Memory B cell (primary cell): ENCODE measurements at regions not wholly inside any gene's neighbourhood (a gene's known extent, or its start where the extent isn't known, plus 50 kb on each side); places are given as distances from the start of the nearest gene placed in this dataset.

Source experiments
- ATAC-seq: fragments of 150-1000 bp; cut with Tn5 transposase; 2 replicates; pipeline ENCODE4 v1.10.0; 2021; ENCODE audit warnings: low read depth, mild to moderate bottlenecking, moderate library complexity
- DNase-seq, 2 donors: peaks; one replicate each; pipeline ENCODE4 v3.0.0; 2022; ENCODE audit warnings: low spot score in 2 of 2
- H3K27ac Mint-ChIP-seq: one replicate; pipeline ENCODE4 v1.8.0; 2022; ENCODE audit warnings: mild to moderate bottlenecking, moderate library complexity, mixed read lengths
- H3K27me3 Mint-ChIP-seq: one replicate; pipeline ENCODE4 v1.8.0; 2022; ENCODE audit warnings: mixed read lengths
- H3K36me3 Mint-ChIP-seq: one replicate; pipeline ENCODE4 v1.8.0; 2022; ENCODE audit warnings: mild to moderate bottlenecking, mixed read lengths
- H3K4me1 Mint-ChIP-seq: one replicate; pipeline ENCODE4 v1.8.0; 2022; ENCODE audit warnings: mixed read lengths
- H3K4me3 Mint-ChIP-seq: one replicate; pipeline ENCODE4 v1.8.0; 2022; ENCODE audit warnings: mild to moderate bottlenecking, moderate library complexity, mixed read lengths
- H3K9me3 Mint-ChIP-seq: one replicate; pipeline ENCODE4 v1.8.0; 2022; ENCODE audit warnings: mixed read lengths

GRCh38 chr14:96660667-96661066 lies 136.5 kb upstream of the VRK1 start:
- no peak overlapping the region for H3K4me3 Mint-ChIP-seq
- peaks cover 7% of the 10 kb centered on the region for H3K9me3 Mint-ChIP-seq
- ATAC-seq: no peak
- H3K4me1 Mint-ChIP-seq: no peaks in the 10 kb centered on the region
- DNase-seq: no peak
- peaks cover 20% of the 10 kb centered on the region for H3K27me3 Mint-ChIP-seq
- H3K27ac Mint-ChIP-seq: no peak overlapping the region
- H3K36me3 Mint-ChIP-seq: no peaks in the 10 kb centered on the region

GRCh38 chr14:96661244-96661969 lies 135.8 kb upstream of the VRK1 start:
- no peak for DNase-seq
- Mint-ChIP-seq H3K27me3 (peaks cover 21% of the 10 kb centered on the region), H3K9me3 (peaks cover 5% of the 10 kb centered on the region), H3K36me3 (no peaks in the 10 kb centered on the region), H3K4me1 (no peaks in the 10 kb centered on the region), H3K27ac (no peak overlapping the region), H3K4me3 (no peak overlapping the region)
- no peak for ATAC-seq

- H3K4me1 Mint-ChIP-seq: no peaks in the 10 kb centered on the region
- DNase-seq (no peak), ATAC-seq (no peak)
- no peak overlapping the region for H3K27ac Mint-ChIP-seq
- peaks cover 3% of the 10 kb centered on the region for H3K9me3 Mint-ChIP-seq
- peaks cover 22% of the 10 kb centered on the region for H3K27me3 Mint-ChIP-seq
- no peak overlapping the region for H3K4me3 Mint-ChIP-seq
- no peaks in the 10 kb centered on the region for H3K36me3 Mint-ChIP-seq
These were observed 134.8 kb upstream of the VRK1 start for GRCh38 chr14:96662116-96662970.

- DNase-seq: no peak
- H3K27me3 Mint-ChIP-seq: peaks cover 21% of the 10 kb centered on the region
- H3K4me3 Mint-ChIP-seq: no peak overlapping the region
- ATAC-seq: no peak
- H3K4me1 Mint-ChIP-seq: no peaks in the 10 kb centered on the region
- H3K27ac Mint-ChIP-seq: no peak overlapping the region
- H3K9me3 Mint-ChIP-seq: no peaks in the 10 kb centered on the region
- H3K36me3 Mint-ChIP-seq: no peaks in the 10 kb centered on the region
These were observed 134.1 kb upstream of the VRK1 start for GRCh38 chr14:96663076-96663475.

- Mint-ChIP-seq H3K27ac (no peak overlapping the region), H3K27me3 (peaks cover 25% of the 10 kb centered on the region), H3K4me3 (no peak overlapping the region)
These were observed 133.6 kb upstream of the VRK1 start for GRCh38 chr14:96663491-96664067.

GRCh38 chr14:96666088-96666487 lies 131.1 kb upstream of the VRK1 start:
- H3K4me3 Mint-ChIP-seq: no peak overlapping the region
- H3K9me3 Mint-ChIP-seq: no peaks in the 10 kb centered on the region
- no peak overlapping the region for H3K27ac Mint-ChIP-seq
- no peaks in the 10 kb centered on the region for H3K4me1 Mint-ChIP-seq
- peaks cover 16% of the 10 kb centered on the region for H3K27me3 Mint-ChIP-seq
- DNase-seq (no peak), ATAC-seq (no peak)
- H3K36me3 Mint-ChIP-seq: no peaks in the 10 kb centered on the region

More at GRCh38 chr14:96663491-96664067, 133.6 kb upstream of the VRK1 start:
- ATAC-seq (no peak), DNase-seq (no peak)
- no peaks in the 10 kb centered on the region for H3K9me3 Mint-ChIP-seq
- H3K36me3 Mint-ChIP-seq: no peaks in the 10 kb centered on the region
- no peaks in the 10 kb centered on the region for H3K4me1 Mint-ChIP-seq

GRCh38 chr14:96670391-96670790 lies 126.8 kb upstream of the VRK1 start:
- DNase-seq (no peak), ATAC-seq (no peak)
- H3K36me3 Mint-ChIP-seq: peaks cover 2% of the 10 kb centered on the region
- H3K9me3 Mint-ChIP-seq: no peaks in the 10 kb centered on the region
- H3K27me3 Mint-ChIP-seq: peaks cover 13% of the 10 kb centered on the region
- no peaks in the 10 kb centered on the region for H3K4me1 Mint-ChIP-seq
- H3K27ac Mint-ChIP-seq: no peak overlapping the region
- no peak overlapping the region for H3K4me3 Mint-ChIP-seq

GRCh38 chr14:96671218-96671617 lies 126.0 kb upstream of the VRK1 start:
- H3K4me3 Mint-ChIP-seq: no peak overlapping the region
- no peak overlapping the region for H3K27ac Mint-ChIP-seq
- no peaks in the 10 kb centered on the region for H3K9me3 Mint-ChIP-seq
- peaks cover 14% of the 10 kb centered on the region for H3K27me3 Mint-ChIP-seq
- peaks cover 2% of the 10 kb centered on the region for H3K36me3 Mint-ChIP-seq
- ATAC-seq: no peak
- H3K4me1 Mint-ChIP-seq: no peaks in the 10 kb centered on the region
- DNase-seq: no peak

GRCh38 chr14:96673706-96674105 lies 123.5 kb upstream of the VRK1 start:
- no peak overlapping the region for H3K27ac Mint-ChIP-seq
- no peak overlapping the region for H3K4me3 Mint-ChIP-seq
- peaks cover 2% of the 10 kb centered on the region for H3K36me3 Mint-ChIP-seq
- peaks cover 6% of the 10 kb centered on the region for H3K27me3 Mint-ChIP-seq
- DNase-seq (no peak), ATAC-seq (no peak)
- H3K4me1 Mint-ChIP-seq: no peaks in the 10 kb centered on the region
- no peaks in the 10 kb centered on the region for H3K9me3 Mint-ChIP-seq

- Mint-ChIP-seq H3K4me3 (no peak overlapping the region), H3K27me3 (peaks cover 6% of the 10 kb centered on the region), H3K4me1 (no peaks in the 10 kb centered on the region), H3K36me3 (peaks cover 2% of the 10 kb centered on the region), H3K9me3 (no peaks in the 10 kb centered on the region), H3K27ac (no peak overlapping the region)
- ATAC-seq (no peak), DNase-seq (no peak)
These were observed 123.1 kb upstream of the VRK1 start for GRCh38 chr14:96674121-96674520.

- H3K27ac Mint-ChIP-seq: no peak overlapping the region
- DNase-seq (no peak), ATAC-seq (no peak)
- no peaks in the 10 kb centered on the region for H3K9me3 Mint-ChIP-seq
- H3K4me3 Mint-ChIP-seq: no peak overlapping the region
- H3K27me3 Mint-ChIP-seq: peaks cover 6% of the 10 kb centered on the region
- peaks cover 2% of the 10 kb centered on the region for H3K36me3 Mint-ChIP-seq
- H3K4me1 Mint-ChIP-seq: no peaks in the 10 kb centered on the region
These were observed 121.0 kb upstream of the VRK1 start for GRCh38 chr14:96676166-96676565.

- Mint-ChIP-seq H3K4me3 (no peak overlapping the region), H3K27me3 (peaks cover 11% of the 10 kb centered on the region), H3K9me3 (peaks cover 4% of the 10 kb centered on the region), H3K27ac (no peak overlapping the region), H3K4me1 (no peaks in the 10 kb centered on the region), H3K36me3 (no peaks in the 10 kb centered on the region)
- ATAC-seq (no peak), DNase-seq (no peak)
These were observed 115.4 kb upstream of the VRK1 start for GRCh38 chr14:96681829-96682228.

GRCh38 chr14:96682401-96682800 lies 114.8 kb upstream of the VRK1 start:
- H3K9me3 Mint-ChIP-seq: peaks cover 4% of the 10 kb centered on the region
- ATAC-seq (no peak), DNase-seq (no peak)
- no peaks in the 10 kb centered on the region for H3K4me1 Mint-ChIP-seq
- H3K36me3 Mint-ChIP-seq: no peaks in the 10 kb centered on the region
- no peak overlapping the region for H3K27ac Mint-ChIP-seq
- no peak overlapping the region for H3K4me3 Mint-ChIP-seq
- H3K27me3 Mint-ChIP-seq: peaks cover 11% of the 10 kb centered on the region

- Mint-ChIP-seq H3K27me3 (peaks cover 11% of the 10 kb centered on the region), H3K9me3 (peaks cover 4% of the 10 kb centered on the region), H3K27ac (no peak overlapping the region), H3K4me3 (no peak overlapping the region), H3K36me3 (no peaks in the 10 kb centered on the region), H3K4me1 (no peaks in the 10 kb centered on the region)
- DNase-seq (no peak), ATAC-seq (no peak)
These were observed 113.5 kb upstream of the VRK1 start for GRCh38 chr14:96683562-96684289.
